C4-2B (cell line): ENCODE measurements at regions not wholly inside any gene's neighbourhood (a gene's known extent, or its start where the extent isn't known, plus 50 kb on each side); places are given as distances from the start of the nearest gene placed in this dataset.

Experiments used
- ZFX ChIP-seq: fragments of 450-650 bp; IDR thresholded peaks from 2 replicates; pipeline ENCODE4 v1.6.1; 2017
- TF ChIP-seq, protein P1 (sequence below): fragments of 450-650 bp; conservative IDR thresholded peaks from 2 replicates; pipeline ENCODE4 v1.5.1; 2017; ENCODE audit warnings: mild to moderate bottlenecking

DNA sequence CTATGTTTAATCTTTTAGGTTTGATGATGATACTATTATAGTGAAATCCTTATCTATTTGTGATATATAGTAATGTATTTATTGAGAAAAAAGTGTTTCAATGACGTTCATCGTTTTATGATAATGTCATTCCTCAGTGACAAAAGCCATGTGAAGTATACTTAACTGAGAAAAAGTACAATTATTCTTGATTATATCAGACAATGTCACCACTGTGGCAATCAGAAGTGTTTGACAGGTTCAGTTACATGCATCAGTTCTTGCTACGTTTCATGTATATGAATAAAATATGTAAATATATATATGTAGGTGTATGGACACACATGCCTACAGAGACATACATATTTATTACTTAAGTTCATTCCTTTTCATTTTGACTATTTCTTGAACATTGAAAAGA lies 341.5 kb upstream of the CDH10 start:
- TF ChIP-seq, protein P1, sequence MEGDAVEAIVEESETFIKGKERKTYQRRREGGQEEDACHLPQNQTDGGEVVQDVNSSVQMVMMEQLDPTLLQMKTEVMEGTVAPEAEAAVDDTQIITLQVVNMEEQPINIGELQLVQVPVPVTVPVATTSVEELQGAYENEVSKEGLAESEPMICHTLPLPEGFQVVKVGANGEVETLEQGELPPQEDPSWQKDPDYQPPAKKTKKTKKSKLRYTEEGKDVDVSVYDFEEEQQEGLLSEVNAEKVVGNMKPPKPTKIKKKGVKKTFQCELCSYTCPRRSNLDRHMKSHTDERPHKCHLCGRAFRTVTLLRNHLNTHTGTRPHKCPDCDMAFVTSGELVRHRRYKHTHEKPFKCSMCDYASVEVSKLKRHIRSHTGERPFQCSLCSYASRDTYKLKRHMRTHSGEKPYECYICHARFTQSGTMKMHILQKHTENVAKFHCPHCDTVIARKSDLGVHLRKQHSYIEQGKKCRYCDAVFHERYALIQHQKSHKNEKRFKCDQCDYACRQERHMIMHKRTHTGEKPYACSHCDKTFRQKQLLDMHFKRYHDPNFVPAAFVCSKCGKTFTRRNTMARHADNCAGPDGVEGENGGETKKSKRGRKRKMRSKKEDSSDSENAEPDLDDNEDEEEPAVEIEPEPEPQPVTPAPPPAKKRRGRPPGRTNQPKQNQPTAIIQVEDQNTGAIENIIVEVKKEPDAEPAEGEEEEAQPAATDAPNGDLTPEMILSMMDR, result no peak
- no peak for TF ChIP-seq ZFX
